ENCODE measurements at regions not wholly inside any gene's neighbourhood (a gene's known extent, or its start where the extent isn't known, plus 50 kb on each side); places are given as distances from the start of the nearest gene placed in this dataset.

DNA sequence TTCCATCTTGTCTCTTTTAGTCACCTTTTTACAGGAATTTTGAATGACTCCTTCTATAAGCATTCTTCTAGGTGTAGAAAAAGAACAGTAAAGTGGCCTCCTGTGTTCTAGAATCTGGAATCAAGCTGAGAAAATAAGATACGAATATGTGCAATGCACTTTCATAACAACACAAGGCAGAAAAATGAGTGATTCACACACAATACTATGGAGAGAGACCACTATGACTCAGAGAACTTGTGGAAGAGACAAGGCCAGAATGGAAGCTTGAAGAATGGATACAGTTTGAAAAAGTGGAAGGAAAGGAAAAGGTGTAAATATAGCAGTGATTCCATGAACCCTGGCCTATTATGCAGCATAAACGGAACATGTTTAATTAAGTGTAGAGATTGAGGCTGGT is 57.1 kb upstream of the SAMSN1 start:
- DNase-seq, result peak; percentile 36 to 80 (median 70)

DNA sequence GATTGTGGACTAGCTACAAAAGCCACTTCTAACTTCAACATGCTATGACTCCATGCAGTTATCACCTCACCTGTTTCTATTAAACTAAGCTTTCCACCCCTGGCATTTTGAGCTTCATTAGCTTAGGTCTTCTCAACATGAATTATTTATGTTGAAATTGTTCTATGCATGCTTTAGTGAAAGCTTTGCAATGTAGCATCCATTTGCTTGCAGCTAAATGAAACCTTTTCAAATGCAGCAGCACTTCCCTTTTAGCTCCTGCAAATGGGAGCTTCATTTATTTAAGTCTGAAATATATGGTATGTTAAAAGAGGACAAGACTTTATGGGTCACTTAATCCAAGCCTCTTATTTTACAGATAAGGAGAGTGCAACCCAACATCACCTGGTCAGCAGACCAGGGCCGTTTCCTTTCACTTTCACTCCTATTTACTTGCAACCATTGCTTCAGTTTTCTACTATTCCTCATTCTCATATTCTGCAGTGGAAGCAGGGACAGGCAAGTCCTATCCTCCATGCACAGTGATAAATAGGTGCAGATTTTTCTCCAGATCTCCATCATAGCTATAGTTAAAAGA is 56.4 kb upstream of the SAMSN1 start:
- DNase-seq, result peak in 2 of 3 donors; percentile 40 to 50

DNA sequence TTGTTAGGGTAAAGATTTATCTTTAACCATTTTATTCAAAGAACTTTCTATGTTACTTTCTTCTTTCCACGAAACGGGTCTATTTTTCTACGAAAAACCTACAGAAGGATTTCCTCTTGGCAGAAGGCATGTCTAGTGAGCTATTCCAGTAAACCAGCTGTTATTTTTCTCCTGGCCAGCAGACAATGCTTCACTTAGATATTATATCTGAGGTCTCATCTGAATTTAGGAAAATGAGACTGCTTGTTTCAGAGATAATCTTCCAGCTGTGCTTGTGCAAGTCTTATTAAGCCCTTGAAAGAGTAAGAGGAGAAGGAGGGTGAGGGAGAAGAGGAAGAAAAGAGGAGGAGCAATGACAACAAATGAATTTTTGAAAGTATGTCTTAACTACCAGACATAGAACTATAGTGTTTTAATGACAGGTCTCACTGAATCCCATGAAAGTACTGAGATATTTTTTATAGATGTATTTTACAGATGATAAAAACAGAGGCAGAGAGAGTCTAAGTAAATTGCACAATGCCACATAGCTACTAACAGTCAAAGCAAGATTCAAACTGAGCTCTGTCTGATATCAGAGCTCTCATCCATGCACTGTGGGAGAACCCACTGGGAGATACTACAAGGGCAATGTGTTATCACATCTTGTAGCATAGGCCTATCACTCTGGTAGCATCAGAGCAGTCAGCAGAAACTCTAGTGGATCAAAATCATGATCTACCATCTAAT is 54.6 kb upstream of the SAMSN1 start:
- no peak for DNase-seq

DNA sequence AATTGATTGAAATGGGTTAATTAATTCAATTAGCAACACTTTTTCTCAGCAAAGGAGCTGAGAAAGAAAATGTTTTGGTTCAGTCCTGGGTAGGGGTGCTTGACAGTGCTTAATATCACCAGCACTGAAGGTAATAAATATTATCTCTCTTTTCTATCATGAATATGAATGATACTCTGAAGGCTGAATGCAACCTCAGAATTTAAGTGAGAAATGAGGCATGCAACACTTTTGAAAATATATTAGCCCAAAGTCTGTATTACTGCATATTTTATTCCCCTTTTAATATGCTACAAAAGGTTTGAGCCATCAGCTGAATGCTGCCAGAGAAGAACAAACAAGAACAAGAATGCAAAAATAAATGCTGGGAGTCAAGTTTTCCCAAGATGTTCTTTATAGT is 52.0 kb upstream of the SAMSN1 start:
- no peak for DNase-seq

Measured in suppressor macrophage treated with lipopolysaccharide for 1 hour (primary cell).